ENCODE measurements at regions not wholly inside any gene's neighbourhood (a gene's known extent, or its start where the extent isn't known, plus 50 kb on each side); places are given as distances from the start of the nearest gene placed in this dataset.
"Not testable (repeated sequence)": the region's sequence is repeated elsewhere in the genome, so short reads cannot be mapped to it uniquely, and the experiment has no call there.

DNA sequence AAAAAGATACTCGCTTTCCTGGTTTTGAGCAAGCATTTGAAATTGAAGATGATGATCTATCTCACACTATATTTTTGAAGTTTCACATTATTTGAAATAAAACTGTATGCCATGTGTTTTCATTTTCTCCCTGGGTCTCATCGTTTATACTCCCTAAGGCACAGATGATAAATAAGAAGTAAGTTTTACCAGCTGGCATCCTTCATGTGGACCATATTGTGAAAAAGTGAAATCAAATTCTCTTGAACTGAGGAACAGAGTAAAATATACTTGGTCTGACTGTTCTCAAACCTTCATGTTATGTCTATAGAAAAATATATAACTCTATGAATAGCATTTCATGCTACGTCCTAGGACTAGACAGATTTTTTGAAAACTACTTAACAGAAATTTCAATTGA lies 1600.9 kb upstream of the C9orf72 start:
- Histone ChIP-seq H3K9me3 (peaks cover 0 to 7% (median 0%) of the 10 kb centered on the region in 12 donors), H3K36me3 (no peaks in the 10 kb centered on the region), H3K4me1 (no peaks in the 10 kb centered on the region), H3K4me3 (no peak overlapping the region), H3K27ac (no peak overlapping the region), H3K27me3 (no peaks in the 10 kb centered on the region)
- 67 to 80% (median 74%) methylated on average over 3 of the region's 3 CpGs for WGBS, 4 donors
- intact Hi-C loops (cut with DNase I) = no loop called here
- ATAC-seq (no peak), DNase-seq (no peak)
- TF ChIP-seq, protein P1, sequence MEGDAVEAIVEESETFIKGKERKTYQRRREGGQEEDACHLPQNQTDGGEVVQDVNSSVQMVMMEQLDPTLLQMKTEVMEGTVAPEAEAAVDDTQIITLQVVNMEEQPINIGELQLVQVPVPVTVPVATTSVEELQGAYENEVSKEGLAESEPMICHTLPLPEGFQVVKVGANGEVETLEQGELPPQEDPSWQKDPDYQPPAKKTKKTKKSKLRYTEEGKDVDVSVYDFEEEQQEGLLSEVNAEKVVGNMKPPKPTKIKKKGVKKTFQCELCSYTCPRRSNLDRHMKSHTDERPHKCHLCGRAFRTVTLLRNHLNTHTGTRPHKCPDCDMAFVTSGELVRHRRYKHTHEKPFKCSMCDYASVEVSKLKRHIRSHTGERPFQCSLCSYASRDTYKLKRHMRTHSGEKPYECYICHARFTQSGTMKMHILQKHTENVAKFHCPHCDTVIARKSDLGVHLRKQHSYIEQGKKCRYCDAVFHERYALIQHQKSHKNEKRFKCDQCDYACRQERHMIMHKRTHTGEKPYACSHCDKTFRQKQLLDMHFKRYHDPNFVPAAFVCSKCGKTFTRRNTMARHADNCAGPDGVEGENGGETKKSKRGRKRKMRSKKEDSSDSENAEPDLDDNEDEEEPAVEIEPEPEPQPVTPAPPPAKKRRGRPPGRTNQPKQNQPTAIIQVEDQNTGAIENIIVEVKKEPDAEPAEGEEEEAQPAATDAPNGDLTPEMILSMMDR (IDR thresholded peaks at IDR 0.05) = no peak
- no peak for TF ChIP-seq POLR2A (IDR thresholded peaks at IDR 0.05)

DNA sequence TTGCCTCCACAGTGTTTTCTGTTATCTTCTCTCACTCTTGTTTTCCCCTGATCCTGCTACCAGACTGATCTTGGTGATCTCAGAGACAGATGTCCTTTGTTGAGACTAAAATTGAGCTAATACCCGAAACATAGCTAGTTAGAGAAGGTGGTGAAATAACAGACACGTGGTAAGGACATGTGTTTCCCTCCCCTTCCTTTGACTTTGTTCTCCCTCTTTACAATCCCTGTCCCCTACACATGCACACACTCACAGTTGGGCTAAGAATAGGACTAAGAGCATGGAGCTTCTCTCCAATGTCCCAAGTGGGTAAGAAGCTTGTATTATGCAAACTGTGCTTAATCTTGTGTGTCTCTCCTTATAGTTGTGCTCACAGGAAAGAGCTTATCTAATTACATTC lies 1603.0 kb upstream of the C9orf72 start:
- Histone ChIP-seq H3K27me3 (no peaks in the 10 kb centered on the region), H3K9me3 (no peaks in the 10 kb centered on the region), H3K27ac (no peak overlapping the region), H3K36me3 (no peaks in the 10 kb centered on the region), H3K4me3 (no peak overlapping the region), H3K4me1 (no peaks in the 10 kb centered on the region)
- intact Hi-C loops (cut with DNase I) = no loop called here
- TF ChIP-seq, protein P1 (IDR thresholded peaks at IDR 0.05) = no peak
- no peak for TF ChIP-seq POLR2A (IDR thresholded peaks at IDR 0.05)
- ATAC-seq = no peak
- DNase-seq = no peak
- WGBS, 4 donors = 39 to 53% (median 48%) methylated on average over 2 of the region's 2 CpGs

DNA sequence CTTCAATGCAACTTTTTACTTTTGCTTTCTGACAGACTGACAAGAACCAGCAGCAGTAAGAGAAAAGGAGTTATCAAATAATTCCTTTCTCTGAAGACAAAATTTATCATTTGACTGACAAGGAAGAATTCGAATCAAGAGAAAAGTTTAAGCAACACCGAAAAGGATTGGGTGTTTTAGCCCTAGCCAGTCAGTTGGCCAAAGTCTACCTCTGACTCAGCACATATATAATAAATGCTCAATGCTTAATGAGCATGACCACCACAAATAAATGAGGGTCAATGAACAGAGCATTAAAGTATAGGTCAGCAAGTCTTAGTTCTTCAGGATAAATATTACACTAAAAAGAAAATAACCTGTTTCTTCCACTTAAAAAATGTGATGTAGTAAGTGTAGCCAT lies 1603.5 kb upstream of the C9orf72 start:
- Histone ChIP-seq H3K27me3 (no peaks in the 10 kb centered on the region), H3K9me3 (no peaks in the 10 kb centered on the region), H3K36me3 (no peaks in the 10 kb centered on the region), H3K4me3 (no peak overlapping the region), H3K4me1 (no peaks in the 10 kb centered on the region), H3K27ac (no peak overlapping the region)
- ATAC-seq = no peak
- no peak for DNase-seq
- intact Hi-C loops (cut with DNase I) = no loop called here
- TF ChIP-seq, protein P1 (IDR thresholded peaks at IDR 0.05) = no peak
- TF ChIP-seq POLR2A (IDR thresholded peaks at IDR 0.05) = no peak
- WGBS, 4 donors = 59 to 73% (median 67%) methylated on average over 2 of the region's 2 CpGs

DNA sequence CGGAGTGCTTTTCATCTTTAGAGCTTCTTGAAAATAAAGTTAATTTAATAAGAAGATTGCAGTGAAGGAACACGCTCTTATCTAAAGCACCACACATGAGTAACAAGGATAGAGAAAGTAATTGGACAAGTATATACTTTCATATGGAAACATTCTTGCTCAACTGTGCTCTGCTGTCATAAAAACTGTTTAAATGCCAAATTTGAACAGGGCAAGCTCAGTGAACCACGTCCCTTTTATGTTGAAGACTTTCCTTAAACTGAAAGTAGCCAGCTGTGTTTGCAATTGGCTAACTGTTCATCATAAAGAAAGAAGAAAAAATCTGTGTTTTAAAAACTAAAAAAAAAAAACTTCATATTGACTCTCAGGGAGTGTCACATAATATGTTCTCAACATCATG lies 1610.7 kb upstream of the C9orf72 start:
- no peak overlapping the region for H3K4me3 ChIP-seq
- no peaks in the 10 kb centered on the region for H3K4me1 ChIP-seq
- 61 to 64% (median 63%) methylated on average over 3 of the region's 3 CpGs for WGBS, 4 donors
- TF ChIP-seq, protein P1 (IDR thresholded peaks at IDR 0.05) = no peak
- TF ChIP-seq POLR2A (IDR thresholded peaks at IDR 0.05) = no peak
- no peaks in the 10 kb centered on the region for H3K27me3 ChIP-seq
- ATAC-seq = no peak
- no peaks in the 10 kb centered on the region for H3K36me3 ChIP-seq
- H3K27ac ChIP-seq = no peak overlapping the region
- DNase-seq = no peak
- no peaks in the 10 kb centered on the region for H3K9me3 ChIP-seq
- intact Hi-C loops (cut with DNase I) = no loop called here

DNA sequence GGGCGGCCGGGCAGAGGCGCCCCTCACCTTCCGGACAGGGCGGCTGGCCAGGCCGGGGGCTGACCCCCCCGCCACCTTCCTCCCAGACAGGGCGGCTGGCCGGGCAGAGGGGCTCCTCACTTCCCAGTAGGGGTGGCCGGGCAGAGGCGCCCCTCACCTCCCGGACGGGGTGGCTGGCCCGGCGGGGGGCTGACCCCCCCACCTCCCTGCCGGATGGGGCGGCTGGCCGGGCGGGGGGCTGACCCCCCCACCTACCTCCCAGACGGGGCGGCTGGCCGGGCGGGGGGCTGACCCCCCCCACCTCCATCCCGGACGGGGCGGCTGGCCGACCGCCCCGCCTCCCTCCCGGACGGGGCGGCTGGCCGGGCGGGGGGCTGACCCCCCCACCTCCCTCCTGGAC lies 1615.5 kb upstream of the C9orf72 start:
- intact Hi-C loops (cut with DNase I); ATAC-seq; H3K27me3 ChIP-seq; DNase-seq; H3K36me3 ChIP-seq; H3K4me3 ChIP-seq; H3K9me3 ChIP-seq; H3K27ac ChIP-seq; H3K4me1 ChIP-seq: not testable (repeated sequence)
- WGBS, 4 donors = 97 to 100% (median 97%) methylated on average over 1 to 31 of the region's 34 CpGs; no CpG with 5 or more reads in 1 of the 4 donors

DNA sequence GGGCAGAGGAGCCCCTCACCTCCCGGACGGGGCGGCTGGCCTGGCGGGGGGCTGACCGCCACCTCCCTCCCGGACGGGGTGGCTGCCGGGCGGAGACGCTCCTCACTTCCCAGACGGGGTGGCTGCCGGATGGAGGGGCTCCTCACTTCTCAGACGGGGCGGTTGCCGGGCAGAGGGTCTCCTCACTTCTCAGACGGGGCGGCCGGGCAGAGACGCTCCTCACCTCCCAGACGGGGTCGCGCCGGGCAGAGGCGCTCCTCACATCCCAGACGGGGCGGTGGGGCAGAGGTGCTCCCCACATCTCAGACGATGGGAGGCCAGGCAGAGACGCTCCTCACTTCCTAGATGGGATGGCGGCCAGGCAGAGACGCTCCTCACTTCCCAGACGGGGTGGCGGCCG lies 1615.9 kb upstream of the C9orf72 start:
- 93 to 95% (median 95%) methylated on average over 24 to 33 of the region's 33 CpGs for WGBS, 4 donors
- H3K4me3 ChIP-seq; H3K9me3 ChIP-seq; ATAC-seq; H3K4me1 ChIP-seq; H3K27ac ChIP-seq; H3K36me3 ChIP-seq; H3K27me3 ChIP-seq; intact Hi-C loops (cut with DNase I): not testable (repeated sequence)
- peak in 1 of 5 donors; percentile 37 for DNase-seq
